A673 (cell line): ENCODE measurements at regions not wholly inside any gene's neighbourhood (a gene's known extent, or its start where the extent isn't known, plus 50 kb on each side); places are given as distances from the start of the nearest gene placed in this dataset.

ENCODE experiments used
- EZH2 ChIP-seq: fragments of 200-600 bp; sonication (generic); IDR thresholded peaks from 2 replicates; pipeline ENCODE4 v1.6.1; 2017; ENCODE audit warnings: borderline replicate concordance, low read depth, mild to moderate bottlenecking, mixed read lengths, antibody characterized with exemption, low read length; ENCODE audit not compliant: poor library complexity, severe bottlenecking
- TF ChIP-seq, protein P1 (sequence below): fragments of 300-800, 200-600 bp; sonication (generic); conservative IDR thresholded peaks from 2 replicates; pipeline ENCODE4 v1.5.1; 2017; ENCODE audit warnings: low read depth, mild to moderate bottlenecking, antibody characterized with exemption, low read length, moderate library complexity, mixed read lengths

GRCh38 chrX:122439831-122440230 lies 744.2 kb upstream of the GRIA3 start:
- TF ChIP-seq, protein P1, sequence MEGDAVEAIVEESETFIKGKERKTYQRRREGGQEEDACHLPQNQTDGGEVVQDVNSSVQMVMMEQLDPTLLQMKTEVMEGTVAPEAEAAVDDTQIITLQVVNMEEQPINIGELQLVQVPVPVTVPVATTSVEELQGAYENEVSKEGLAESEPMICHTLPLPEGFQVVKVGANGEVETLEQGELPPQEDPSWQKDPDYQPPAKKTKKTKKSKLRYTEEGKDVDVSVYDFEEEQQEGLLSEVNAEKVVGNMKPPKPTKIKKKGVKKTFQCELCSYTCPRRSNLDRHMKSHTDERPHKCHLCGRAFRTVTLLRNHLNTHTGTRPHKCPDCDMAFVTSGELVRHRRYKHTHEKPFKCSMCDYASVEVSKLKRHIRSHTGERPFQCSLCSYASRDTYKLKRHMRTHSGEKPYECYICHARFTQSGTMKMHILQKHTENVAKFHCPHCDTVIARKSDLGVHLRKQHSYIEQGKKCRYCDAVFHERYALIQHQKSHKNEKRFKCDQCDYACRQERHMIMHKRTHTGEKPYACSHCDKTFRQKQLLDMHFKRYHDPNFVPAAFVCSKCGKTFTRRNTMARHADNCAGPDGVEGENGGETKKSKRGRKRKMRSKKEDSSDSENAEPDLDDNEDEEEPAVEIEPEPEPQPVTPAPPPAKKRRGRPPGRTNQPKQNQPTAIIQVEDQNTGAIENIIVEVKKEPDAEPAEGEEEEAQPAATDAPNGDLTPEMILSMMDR, result no peak
- no peak for TF ChIP-seq EZH2
